Thyroid gland (tissue), 4 donors: ENCODE measurements at regions not wholly inside any gene's neighbourhood (a gene's known extent, or its start where the extent isn't known, plus 50 kb on each side); places are given as distances from the start of the nearest gene placed in this dataset.

ENCODE experiments used
- CTCF ChIP-seq, 6 experiments: fragments of 200-600 bp in 3 of 6; fragments of 450-650 bp in 3 of 6; sonication (generic) in 3 of 6; IDR thresholded peaks; one replicate each; pipeline ENCODE4 v1.5.1; 2016 to 2019; ENCODE audit warnings: antibody characterized with exemption in 6 of 6, mild to moderate bottlenecking in 2 of 6, inconsistent platforms in 1 of 6, moderate library complexity in 1 of 6
- POLR2A ChIP-seq, 2 donors: fragments of 450-650 bp; IDR thresholded peaks; one replicate each; pipeline ENCODE4 v1.6.1; 2017; ENCODE audit warnings: antibody characterized with exemption in 2 of 2, mild to moderate bottlenecking in 2 of 2, moderate library complexity in 1 of 2

- TF ChIP-seq CTCF (IDR thresholded peaks at IDR 0.05), result no peak
- no peak for TF ChIP-seq POLR2A (IDR thresholded peaks at IDR 0.05)
Observed at GRCh38 chr2:59733970-59734369, 819.5 kb downstream of the BCL11A start.
